T-helper 2 cell (primary cell): ENCODE measurements at regions not wholly inside any gene's neighbourhood (a gene's known extent, or its start where the extent isn't known, plus 50 kb on each side); places are given as distances from the start of the nearest gene placed in this dataset.

Source experiments
- DNase-seq, 5 experiments: peaks; one replicate each; pipeline versions ENCODE4 v3.0.0 to v3.0.0-alpha.2; 2012 to 2022

- DNase-seq, result no peak
These were observed 57.8 kb downstream of the PRLHR start for GRCh38 chr10:118537623-118538022.

GRCh38 chr10:118534136-118534535 is 61.3 kb downstream of the PRLHR start:
- no peak for DNase-seq

DNA sequence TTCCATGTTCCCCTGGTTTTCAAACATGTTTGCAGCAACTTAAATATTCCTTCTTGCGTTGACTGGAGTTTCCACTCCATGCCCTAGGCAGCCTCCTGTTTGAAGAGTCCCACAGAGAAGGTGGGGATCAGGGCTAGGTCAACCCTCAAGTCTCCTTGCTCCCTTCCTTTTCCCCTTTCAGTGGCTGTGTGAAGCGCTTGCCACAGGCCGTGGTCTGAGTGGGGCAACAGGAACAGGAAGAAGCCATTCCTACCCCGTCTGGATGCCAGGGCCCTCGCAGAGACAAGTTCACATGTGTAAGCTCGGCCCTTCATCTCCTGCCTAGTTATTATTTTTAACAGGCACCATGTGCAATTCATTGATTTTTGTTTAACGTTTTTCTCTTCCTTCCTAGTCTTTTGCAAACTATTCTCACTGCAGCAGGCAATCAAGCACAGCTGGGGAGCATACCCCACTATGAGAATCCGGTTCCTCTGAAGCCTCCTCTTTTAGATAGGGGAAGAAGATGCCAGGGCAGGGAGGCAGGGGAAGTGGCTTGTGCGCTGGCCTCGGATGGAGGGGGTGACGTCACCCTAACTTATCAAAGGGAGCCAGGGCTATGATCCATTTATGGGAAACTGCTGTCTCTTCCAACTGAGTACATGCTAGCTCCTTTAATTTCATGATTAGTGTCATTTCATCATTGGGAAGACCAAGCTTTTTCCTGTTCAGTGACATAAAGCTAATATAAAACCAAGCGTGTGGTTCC is 64.2 kb downstream of the PRLHR start:
- no peak for DNase-seq

DNA sequence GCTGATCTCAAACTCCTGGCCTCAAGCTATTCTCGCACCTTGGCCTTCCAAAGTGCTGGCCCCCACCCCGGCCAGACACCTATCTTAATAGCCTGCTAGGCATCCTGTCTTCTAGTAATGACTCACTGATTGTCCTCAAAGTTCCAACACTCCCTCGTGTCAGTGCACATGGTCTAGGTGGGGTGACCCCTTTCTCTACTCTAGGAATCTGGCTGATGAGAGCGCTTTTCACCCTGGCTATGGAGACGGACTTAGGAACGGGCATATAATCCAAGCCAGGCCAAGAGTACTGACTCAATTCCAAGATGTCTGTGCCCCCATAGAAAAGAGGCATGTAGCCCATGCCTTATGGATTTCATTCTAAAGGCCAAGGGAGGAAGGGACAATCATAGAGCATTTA is 67.0 kb downstream of the PRLHR start:
- DNase-seq, result no peak

DNA sequence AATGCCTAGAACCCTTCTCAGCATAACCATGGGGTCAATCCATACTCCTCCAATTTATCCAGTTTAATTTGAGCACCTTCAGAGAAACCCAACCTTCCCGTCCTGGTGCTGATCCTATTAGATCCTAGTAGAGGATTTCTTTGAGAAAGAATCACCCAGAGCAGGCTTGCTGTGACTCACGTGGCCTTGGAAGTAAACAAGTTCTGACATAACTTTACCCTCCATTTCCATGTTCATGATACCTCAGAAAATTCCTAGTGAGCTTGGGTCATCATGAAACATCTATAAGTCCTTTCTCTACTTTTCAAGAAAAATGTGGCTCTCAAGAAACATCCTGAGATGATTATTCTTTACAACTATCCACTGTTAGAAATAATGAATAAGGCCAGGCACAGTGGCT is 71.7 kb downstream of the PRLHR start:
- no peak for DNase-seq

DNA sequence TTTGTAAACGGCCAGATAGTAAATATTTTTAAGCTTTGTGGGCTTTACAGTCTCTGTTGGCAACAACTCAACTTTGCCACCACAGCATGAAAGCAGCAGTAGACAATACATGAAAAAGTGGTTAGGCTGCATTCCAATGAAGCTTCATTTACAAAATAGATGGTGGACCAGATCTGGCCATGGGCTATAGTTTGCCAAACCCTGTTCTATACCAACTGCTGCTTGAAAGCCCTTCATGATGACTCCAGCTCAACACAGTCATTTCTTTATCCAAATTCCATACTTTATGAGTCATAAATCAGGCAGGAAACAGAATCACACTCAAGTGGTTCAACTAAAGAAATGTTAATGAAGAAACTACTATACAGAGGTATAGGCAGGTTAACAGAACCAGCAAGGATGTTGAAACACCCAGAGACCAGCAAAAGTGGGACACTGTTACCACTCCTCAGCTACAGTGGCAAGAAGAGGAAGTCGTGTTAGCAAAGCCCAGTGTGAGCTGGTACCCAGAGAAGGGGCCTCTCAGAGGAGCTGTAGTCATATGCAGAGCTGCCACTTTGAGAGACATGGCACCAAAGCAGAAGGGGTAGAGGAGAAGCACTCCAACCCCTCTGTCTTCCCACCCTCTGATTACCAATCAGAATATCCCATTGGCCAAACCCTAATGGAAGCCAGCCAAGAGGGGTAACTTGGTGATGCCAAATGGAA is 72.5 kb downstream of the PRLHR start:
- peak in 1 of 5 experiments; percentile 15 for DNase-seq

DNA sequence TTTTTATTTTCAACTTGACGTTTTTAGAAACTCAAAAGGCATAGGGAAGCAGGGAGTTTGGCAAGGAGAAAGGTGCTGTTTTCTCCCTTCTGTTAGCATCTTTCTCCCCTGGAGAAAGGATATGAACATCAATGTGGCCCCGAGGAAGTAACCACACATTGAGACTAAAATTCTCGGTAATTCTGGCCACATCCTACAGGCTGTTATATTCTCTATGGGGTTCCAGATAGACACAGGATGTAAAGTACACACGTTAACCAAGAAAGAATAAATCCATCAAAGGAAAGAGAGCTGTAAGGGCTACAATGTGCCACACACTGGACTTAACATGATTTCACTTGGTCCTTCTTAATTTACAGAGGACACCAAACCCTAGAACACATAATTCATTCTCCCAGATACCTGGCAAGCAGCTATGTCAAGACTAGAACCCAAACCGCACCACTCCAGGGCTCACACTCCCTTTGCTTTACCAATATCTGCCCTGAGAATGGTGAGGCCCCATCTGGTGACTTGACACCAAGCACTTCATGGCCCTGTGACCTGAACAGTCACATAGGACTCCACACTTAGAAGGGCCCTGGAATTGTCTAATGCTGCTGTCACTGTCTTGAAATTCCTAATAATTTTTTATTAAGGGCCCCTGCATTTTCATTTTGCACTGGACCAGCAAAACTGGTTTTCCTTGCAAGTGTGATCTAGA is 73.9 kb downstream of the PRLHR start:
- peak in 1 of 5 experiments; percentile 54 for DNase-seq

GRCh38 chr10:118520116-118520742 is 75.2 kb downstream of the PRLHR start:
- no peak for DNase-seq

GRCh38 chr10:118518095-118518494 is 77.4 kb downstream of the PRLHR start:
- DNase-seq, result no peak

DNA sequence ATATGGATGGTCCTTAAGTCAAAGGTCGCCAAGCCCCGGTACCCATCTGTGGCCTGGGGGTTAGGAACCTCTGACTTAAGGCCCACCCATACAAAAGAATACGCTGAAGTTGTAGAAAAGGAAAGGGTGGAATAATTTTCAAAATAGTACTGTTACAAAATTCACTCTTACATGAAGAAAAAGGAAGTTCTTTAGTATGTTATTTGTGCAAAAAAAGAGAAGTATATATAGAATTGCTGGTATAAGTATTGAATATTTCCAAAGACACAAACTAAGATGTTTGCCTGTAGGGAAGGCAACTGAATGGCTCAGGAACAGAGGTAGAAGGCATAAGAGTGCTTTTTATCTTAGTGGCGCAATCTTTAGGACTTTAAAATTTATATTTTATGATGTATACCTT is 78.7 kb downstream of the PRLHR start:
- DNase-seq, result no peak

- no peak for DNase-seq
These were observed 82.3 kb downstream of the PRLHR start for GRCh38 chr10:118513174-118513573.

- no peak for DNase-seq
These were observed 83.7 kb downstream of the PRLHR start for GRCh38 chr10:118511711-118512110.

DNA sequence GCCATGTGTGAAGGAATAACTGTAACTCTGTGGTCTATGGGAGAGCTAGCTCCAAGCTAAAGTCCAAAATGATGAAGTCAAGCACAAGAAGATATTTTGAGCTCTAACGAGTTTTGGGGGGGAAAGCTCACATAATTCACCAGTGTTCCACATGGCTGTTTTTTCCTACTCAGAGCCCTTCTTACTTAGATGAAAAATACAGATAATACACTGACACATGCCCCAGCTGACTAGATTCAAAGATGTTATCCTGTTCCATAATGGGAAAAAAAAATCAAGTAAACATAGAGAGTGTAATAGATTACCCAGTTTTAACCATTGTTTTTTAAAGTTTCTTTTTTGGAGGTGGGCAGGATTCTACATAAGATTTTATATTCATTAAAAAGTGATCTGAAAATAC is 86.6 kb downstream of the PRLHR start:
- no peak for DNase-seq

- DNase-seq, result no peak
These were observed 87.1 kb downstream of the PRLHR start for GRCh38 chr10:118508355-118508754.

DNA sequence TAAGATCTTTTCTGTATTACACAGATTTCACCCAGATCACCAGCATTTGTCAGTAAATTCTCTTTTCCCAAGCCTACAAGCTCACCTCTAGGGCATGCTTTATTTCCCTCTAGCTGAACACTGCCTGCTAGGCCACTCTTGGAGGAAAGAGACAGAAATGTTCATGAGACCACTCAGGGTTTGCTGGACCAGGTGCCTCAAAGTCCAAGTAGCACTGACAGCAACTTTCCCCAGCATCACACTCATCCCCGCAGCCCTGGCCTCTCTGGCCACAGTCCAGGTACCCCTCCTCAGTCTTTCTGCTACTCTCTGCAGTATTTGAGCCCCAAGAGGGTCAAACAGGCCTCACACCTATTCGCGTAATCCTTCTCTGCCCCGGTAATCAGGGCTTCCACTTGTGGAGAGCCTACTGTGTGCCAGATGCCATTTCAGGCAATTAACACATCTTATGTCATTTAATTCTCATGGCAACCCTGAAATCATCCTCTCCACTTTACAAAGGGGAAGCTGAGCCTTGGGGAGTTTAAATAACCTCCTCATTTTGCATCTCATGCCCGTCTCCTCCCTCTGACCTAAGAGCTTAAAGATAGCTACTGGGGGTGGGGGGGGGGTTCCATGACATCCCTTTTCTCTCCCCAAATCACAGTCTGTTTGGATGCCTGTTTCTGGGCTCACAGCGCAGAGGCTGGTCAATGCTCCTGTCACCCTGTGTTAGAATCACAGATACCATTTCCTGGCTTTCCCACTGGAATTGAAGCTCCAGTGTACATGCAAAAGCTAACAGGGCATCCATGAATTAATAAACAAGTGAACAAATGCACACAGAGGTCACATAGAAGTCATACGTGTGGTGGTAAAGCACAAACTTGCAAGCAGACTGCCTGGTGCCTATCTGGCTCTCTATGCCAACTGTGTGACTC is 88.5 kb downstream of the PRLHR start:
- no peak for DNase-seq

DNA sequence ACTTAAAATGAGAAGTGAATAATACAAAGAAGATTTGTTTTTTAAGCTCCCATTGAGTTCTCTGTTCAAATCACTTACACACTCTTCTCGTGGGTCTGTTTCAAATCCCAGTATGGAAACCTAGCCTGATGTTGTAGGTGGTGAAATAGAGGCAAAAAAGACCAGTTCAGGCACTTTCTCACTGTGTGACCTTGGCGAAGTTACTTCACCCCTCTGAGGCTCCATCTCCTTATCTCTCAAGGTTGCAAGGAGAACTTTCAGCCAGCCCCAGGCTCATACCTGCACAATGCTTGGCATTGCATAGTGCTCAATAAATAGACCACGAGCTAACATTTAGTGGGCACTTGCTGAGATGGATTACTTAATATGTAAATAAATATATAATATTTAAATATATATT is 90.1 kb downstream of the PRLHR start:
- peak in 1 of 5 experiments; percentile 8 for DNase-seq

GRCh38 chr10:118504467-118505205 is 90.8 kb downstream of the PRLHR start:
- no peak for DNase-seq

DNA sequence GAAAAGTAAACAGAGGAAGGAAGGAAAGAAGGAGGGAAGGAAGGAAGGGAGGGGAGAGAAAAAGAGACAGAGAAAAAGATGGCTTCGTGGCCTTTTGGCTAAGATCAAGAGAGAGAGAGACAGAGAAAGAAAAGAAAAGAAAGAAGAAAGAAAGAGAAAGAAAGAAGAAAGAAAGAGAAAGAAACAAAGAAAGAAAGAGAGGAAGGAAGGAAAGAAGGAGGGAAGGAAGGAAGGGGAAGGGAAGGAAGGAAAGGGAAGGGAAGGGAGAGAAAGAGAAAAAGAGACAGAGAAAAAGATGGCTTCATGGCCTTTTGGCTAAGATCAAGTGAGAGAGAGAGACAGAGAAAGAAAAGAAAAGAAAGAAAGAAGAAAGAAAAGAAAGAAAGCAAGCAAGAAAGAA is 91.4 kb downstream of the PRLHR start:
- DNase-seq, result no peak

GRCh38 chr10:118503192-118503591 is 92.3 kb downstream of the PRLHR start:
- no peak for DNase-seq

DNA sequence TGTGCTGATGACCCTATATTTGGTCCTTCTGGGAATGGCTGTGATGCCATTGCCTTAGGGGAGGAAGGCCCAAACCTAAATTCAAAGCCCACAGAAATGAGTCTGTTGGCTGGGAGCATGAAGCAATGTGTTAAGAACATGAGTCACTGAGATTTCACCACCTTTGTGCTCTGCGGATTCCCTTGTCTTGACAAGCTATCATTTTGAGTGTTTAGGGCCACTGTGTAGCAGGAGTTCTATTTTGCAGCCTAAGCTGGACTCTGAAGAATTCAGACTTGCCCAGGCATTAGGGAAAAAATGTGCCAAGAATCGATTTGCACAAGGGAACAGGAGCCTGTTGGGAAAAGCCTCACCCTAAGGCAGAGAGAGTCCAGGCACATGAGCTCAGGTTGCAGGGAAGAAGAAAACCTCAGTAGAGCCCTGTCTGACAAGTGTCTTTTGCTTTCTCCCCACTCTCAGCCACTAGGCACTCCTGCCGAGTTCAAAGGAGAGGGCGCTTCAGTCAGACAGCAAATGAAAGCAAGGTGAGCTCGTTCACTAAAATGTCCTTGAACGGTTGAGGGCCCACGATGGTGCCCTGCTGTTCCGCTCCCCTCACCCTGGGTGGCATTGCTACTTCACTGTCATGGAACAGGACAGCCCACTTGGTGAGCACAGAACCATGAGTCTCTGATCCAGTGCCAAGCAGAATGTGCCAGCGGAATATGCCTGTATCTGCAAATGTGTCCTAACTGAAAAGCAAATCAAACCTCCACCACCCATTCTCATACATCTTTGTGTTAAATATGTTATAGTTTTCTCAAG is 93.6 kb downstream of the PRLHR start:
- no peak for DNase-seq

DNA sequence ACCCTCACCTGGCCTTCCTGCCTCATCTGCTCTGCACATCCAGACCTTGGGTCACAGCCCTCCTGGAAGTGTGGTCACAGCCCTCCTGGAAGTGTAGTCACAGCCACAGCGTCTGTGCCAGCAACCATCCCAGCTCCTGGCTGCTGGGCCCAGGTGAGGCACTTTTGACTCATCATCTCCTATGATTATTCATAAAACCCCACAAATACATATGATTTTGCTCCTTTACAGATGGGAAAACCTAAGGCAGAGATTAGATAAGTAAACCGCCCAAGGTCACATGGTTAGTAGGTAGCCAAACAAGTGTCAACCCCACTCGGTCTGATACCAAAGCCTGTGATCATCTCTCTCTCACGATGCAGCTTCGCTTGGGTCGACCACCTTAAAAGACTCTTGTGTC is 94.3 kb downstream of the PRLHR start:
- no peak for DNase-seq
